Spleen (tissue), 7 donors: ENCODE measurements at regions not wholly inside any gene's neighbourhood (a gene's known extent, or its start where the extent isn't known, plus 50 kb on each side); places are given as distances from the start of the nearest gene placed in this dataset.

Experiments used
- CTCF ChIP-seq, 11 experiments: fragments of 200-600 bp in 7 of 11; fragments of 450-650 bp in 4 of 11; sonication (generic) in 4 of 11; IDR thresholded peaks in 8 of 11; conservative IDR thresholded peaks in 3 of 11; 1 replicate in 7 of 11; 2 replicates in 4 of 11; pipeline versions ENCODE4 v1.4.0 to v1.8.0; 2016 to 2021; ENCODE audit warnings: antibody characterized with exemption in 11 of 11, inconsistent platforms in 4 of 11, mild to moderate bottlenecking in 1 of 11
- POLR2AphosphoS5 ChIP-seq, 3 donors: sonication (generic); formaldehyde crosslinking; IDR thresholded peaks; one replicate each; pipeline ENCODE4 v1.5.1; 2017; ENCODE audit warnings: antibody characterized with exemption in 3 of 3
- donor health status: DM: no; HTN: no; CAD: no; lungs with moderate emphysema.
- donor health status: DM: no; HTN: no; CAD: no.
- donor health status: DM: no; HTN: no; CAD: no.

- TF ChIP-seq POLR2AphosphoS5 (IDR thresholded peaks at IDR 0.05) (no peak), CTCF (IDR thresholded peaks at IDR 0.05 in 8 of 11, conservative IDR thresholded peaks at IDR 0.05 in 3 of 11) (no peak)
Observed at GRCh38 chr15:96474231-96474664, 143.7 kb downstream of the NR2F2 start.
